ENCODE measurements at regions not wholly inside any gene's neighbourhood (a gene's known extent, or its start where the extent isn't known, plus 50 kb on each side); places are given as distances from the start of the nearest gene placed in this dataset.
"Not testable (repeated sequence)": the region's sequence is repeated elsewhere in the genome, so short reads cannot be mapped to it uniquely, and the experiment has no call there.

- FAIRE-seq (no peak), DNase-seq (ENCODE audit: insufficient read length, low spot score) (no peak)
- TF ChIP-seq SPI1 (IDR thresholded peaks at IDR 0.05; ENCODE audit: low read depth, low read length) (no peak), PAX5 (IDR thresholded peaks at IDR 0.05; ENCODE audit: insufficient read depth, low read length, severe bottlenecking) (no peak), POLR2A (IDR thresholded peaks at IDR 0.05; ENCODE audit: low read depth, low read length) (no peak), POLR2AphosphoS5 (IDR thresholded peaks at IDR 0.05; ENCODE audit: low read depth, low read length) (no peak), POU2F2 (IDR thresholded peaks at IDR 0.05; ENCODE audit: low read depth, low read length) (no peak), TAF1 (IDR thresholded peaks at IDR 0.05; ENCODE audit: low read depth, low read length) (no peak)
These were observed 521.1 kb downstream of the PLOD2 start for GRCh38 chr3:145639875-145640274.

- FAIRE-seq, result no peak
- no peak for TF ChIP-seq POU2F2 (IDR thresholded peaks at IDR 0.05; ENCODE audit: low read depth, low read length)
- no peak for TF ChIP-seq TAF1 (IDR thresholded peaks at IDR 0.05; ENCODE audit: low read depth, low read length)
- no peak for TF ChIP-seq SPI1 (IDR thresholded peaks at IDR 0.05; ENCODE audit: low read depth, low read length)
- no peak for TF ChIP-seq POLR2A (IDR thresholded peaks at IDR 0.05; ENCODE audit: low read depth, low read length)
- TF ChIP-seq POLR2AphosphoS5 (IDR thresholded peaks at IDR 0.05; ENCODE audit: low read depth, low read length), result no peak
- no peak for TF ChIP-seq PAX5 (IDR thresholded peaks at IDR 0.05; ENCODE audit: insufficient read depth, low read length, severe bottlenecking)
- DNase-seq (ENCODE audit: insufficient read length, low spot score), result no peak
These were observed 512.6 kb downstream of the PLOD2 start for GRCh38 chr3:145648396-145648795.

DNA sequence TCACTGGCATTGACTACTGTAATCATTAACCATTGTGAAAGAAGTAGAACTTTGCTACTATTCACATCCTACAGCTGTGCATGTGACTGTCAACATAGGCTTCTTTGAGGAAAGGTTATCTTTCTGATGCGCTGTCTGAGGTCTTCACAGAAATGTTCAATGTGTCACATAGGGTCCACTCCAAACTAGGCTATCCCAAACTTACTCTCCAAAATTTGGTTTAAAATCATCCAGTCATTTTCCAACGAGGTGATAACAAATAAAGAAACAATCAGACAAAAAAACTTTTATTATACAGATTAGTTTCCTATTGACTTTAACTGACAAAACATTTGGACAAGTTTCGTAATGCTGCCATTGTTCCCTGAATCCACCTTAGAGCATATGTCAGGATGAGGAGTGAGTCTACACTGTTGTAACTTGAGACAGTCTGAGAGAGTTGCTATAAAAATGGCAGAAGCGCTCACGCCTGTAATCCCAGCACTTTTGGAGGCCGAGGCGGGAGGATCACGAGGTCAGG lies 511.6 kb downstream of the PLOD2 start:
- no peak for TF ChIP-seq POU2F2 (IDR thresholded peaks at IDR 0.05; ENCODE audit: low read depth, low read length)
- TF ChIP-seq POLR2AphosphoS5 (IDR thresholded peaks at IDR 0.05; ENCODE audit: low read depth, low read length), result no peak
- no peak for TF ChIP-seq PAX5 (IDR thresholded peaks at IDR 0.05; ENCODE audit: insufficient read depth, low read length, severe bottlenecking)
- no peak for TF ChIP-seq POLR2A (IDR thresholded peaks at IDR 0.05; ENCODE audit: low read depth, low read length)
- TF ChIP-seq TAF1 (IDR thresholded peaks at IDR 0.05; ENCODE audit: low read depth, low read length), result no peak
- TF ChIP-seq SPI1 (IDR thresholded peaks at IDR 0.05; ENCODE audit: low read depth, low read length), result no peak
- FAIRE-seq (no peak), DNase-seq (ENCODE audit: insufficient read length, low spot score) (no peak)

DNA sequence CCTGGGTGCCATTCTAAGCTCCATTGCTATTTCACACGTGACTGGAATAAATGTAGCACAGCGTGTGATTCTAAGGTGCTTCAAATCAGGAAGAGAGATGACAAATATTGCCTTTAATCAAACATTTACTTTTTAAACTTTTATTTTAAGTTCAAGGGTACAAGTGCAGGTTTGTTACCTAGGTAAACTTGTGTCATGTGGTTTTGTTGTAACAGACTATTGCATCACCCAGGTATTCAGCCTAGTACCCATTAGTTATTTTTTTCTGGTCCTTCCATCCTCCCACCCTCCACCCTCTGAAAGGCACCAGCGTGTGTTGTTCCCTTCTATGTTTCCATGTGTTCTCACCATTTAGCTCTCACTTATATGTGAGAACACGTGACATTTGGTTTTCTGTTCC lies 510.8 kb downstream of the PLOD2 start:
- DNase-seq (ENCODE audit: insufficient read length, low spot score) (no peak), FAIRE-seq (no peak)
- TF ChIP-seq POLR2A (IDR thresholded peaks at IDR 0.05; ENCODE audit: low read depth, low read length) (no peak), SPI1 (IDR thresholded peaks at IDR 0.05; ENCODE audit: low read depth, low read length) (no peak), PAX5 (IDR thresholded peaks at IDR 0.05; ENCODE audit: insufficient read depth, low read length, severe bottlenecking) (no peak), POU2F2 (IDR thresholded peaks at IDR 0.05; ENCODE audit: low read depth, low read length) (no peak), TAF1 (IDR thresholded peaks at IDR 0.05; ENCODE audit: low read depth, low read length) (no peak), POLR2AphosphoS5 (IDR thresholded peaks at IDR 0.05; ENCODE audit: low read depth, low read length) (no peak)

DNA sequence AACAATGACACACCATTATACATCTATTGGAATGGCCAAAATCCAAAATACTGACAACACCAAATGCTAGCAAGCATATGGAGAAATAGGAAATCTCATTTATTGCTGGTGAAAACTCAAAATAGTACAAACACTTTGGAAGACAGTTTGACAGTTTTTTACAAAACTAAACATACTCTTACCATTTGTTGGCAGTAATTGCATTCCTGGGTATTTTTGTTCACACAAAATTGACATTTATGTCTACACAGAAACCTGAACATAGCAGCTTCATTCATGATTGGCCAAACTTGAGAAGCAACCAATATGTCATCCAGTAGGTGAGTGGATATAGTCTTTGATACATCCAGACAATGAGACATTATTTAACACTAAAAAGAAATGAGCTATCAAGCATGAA lies 489.9 kb downstream of the PLOD2 start:
- TF ChIP-seq SPI1 (IDR thresholded peaks at IDR 0.05; ENCODE audit: low read depth, low read length) (no peak), POU2F2 (IDR thresholded peaks at IDR 0.05; ENCODE audit: low read depth, low read length) (no peak), TAF1 (IDR thresholded peaks at IDR 0.05; ENCODE audit: low read depth, low read length) (no peak), POLR2A (IDR thresholded peaks at IDR 0.05; ENCODE audit: low read depth, low read length) (no peak), PAX5 (IDR thresholded peaks at IDR 0.05; ENCODE audit: insufficient read depth, low read length, severe bottlenecking) (no peak), POLR2AphosphoS5 (IDR thresholded peaks at IDR 0.05; ENCODE audit: low read depth, low read length) (no peak)
- DNase-seq (ENCODE audit: insufficient read length, low spot score) (no peak), FAIRE-seq (no peak)

GRCh38 chr3:145673838-145674237 lies 487.1 kb downstream of the PLOD2 start:
- TF ChIP-seq TAF1 (IDR thresholded peaks at IDR 0.05; ENCODE audit: low read depth, low read length), result no peak
- no peak for TF ChIP-seq POLR2AphosphoS5 (IDR thresholded peaks at IDR 0.05; ENCODE audit: low read depth, low read length)
- TF ChIP-seq PAX5 (IDR thresholded peaks at IDR 0.05; ENCODE audit: insufficient read depth, low read length, severe bottlenecking), result no peak
- no peak for TF ChIP-seq SPI1 (IDR thresholded peaks at IDR 0.05; ENCODE audit: low read depth, low read length)
- TF ChIP-seq POU2F2 (IDR thresholded peaks at IDR 0.05; ENCODE audit: low read depth, low read length), result no peak
- TF ChIP-seq POLR2A (IDR thresholded peaks at IDR 0.05; ENCODE audit: low read depth, low read length), result no peak
- no peak for FAIRE-seq
- no peak for DNase-seq (ENCODE audit: insufficient read length, low spot score)

- DNase-seq (ENCODE audit: insufficient read length, low spot score) (no peak), FAIRE-seq (no peak)
- TF ChIP-seq POLR2AphosphoS5 (IDR thresholded peaks at IDR 0.05; ENCODE audit: low read depth, low read length) (no peak), PAX5 (IDR thresholded peaks at IDR 0.05; ENCODE audit: insufficient read depth, low read length, severe bottlenecking) (no peak), POLR2A (IDR thresholded peaks at IDR 0.05; ENCODE audit: low read depth, low read length) (no peak), SPI1 (IDR thresholded peaks at IDR 0.05; ENCODE audit: low read depth, low read length) (no peak), TAF1 (IDR thresholded peaks at IDR 0.05; ENCODE audit: low read depth, low read length) (no peak), POU2F2 (IDR thresholded peaks at IDR 0.05; ENCODE audit: low read depth, low read length) (no peak)
These were observed 482.6 kb downstream of the PLOD2 start for GRCh38 chr3:145678401-145678800.

GRCh38 chr3:145681181-145681580 lies 479.8 kb downstream of the PLOD2 start:
- DNase-seq (ENCODE audit: insufficient read length, low spot score), result no peak
- FAIRE-seq, result no peak
- no peak for TF ChIP-seq TAF1 (IDR thresholded peaks at IDR 0.05; ENCODE audit: low read depth, low read length)
- TF ChIP-seq POLR2AphosphoS5 (IDR thresholded peaks at IDR 0.05; ENCODE audit: low read depth, low read length), result no peak
- TF ChIP-seq POU2F2 (IDR thresholded peaks at IDR 0.05; ENCODE audit: low read depth, low read length), result no peak
- no peak for TF ChIP-seq POLR2A (IDR thresholded peaks at IDR 0.05; ENCODE audit: low read depth, low read length)
- TF ChIP-seq PAX5 (IDR thresholded peaks at IDR 0.05; ENCODE audit: insufficient read depth, low read length, severe bottlenecking), result no peak
- no peak for TF ChIP-seq SPI1 (IDR thresholded peaks at IDR 0.05; ENCODE audit: low read depth, low read length)

- FAIRE-seq; DNase-seq (ENCODE audit: insufficient read length, low spot score): not testable (repeated sequence)
These were observed 473.0 kb downstream of the PLOD2 start for GRCh38 chr3:145687978-145688377.

- TF ChIP-seq PAX5 (IDR thresholded peaks at IDR 0.05; ENCODE audit: insufficient read depth, low read length, severe bottlenecking), result no peak
- TF ChIP-seq POLR2AphosphoS5 (IDR thresholded peaks at IDR 0.05; ENCODE audit: low read depth, low read length), result no peak
- TF ChIP-seq SPI1 (IDR thresholded peaks at IDR 0.05; ENCODE audit: low read depth, low read length), result no peak
- no peak for TF ChIP-seq POU2F2 (IDR thresholded peaks at IDR 0.05; ENCODE audit: low read depth, low read length)
- DNase-seq (ENCODE audit: insufficient read length, low spot score) (no peak), FAIRE-seq (no peak)
These were observed 468.2 kb downstream of the PLOD2 start for GRCh38 chr3:145692751-145693150.

Measured in GM12891 (cell line).